ENCODE measurements at regions not wholly inside any gene's neighbourhood (a gene's known extent, or its start where the extent isn't known, plus 50 kb on each side); places are given as distances from the start of the nearest gene placed in this dataset.

DNA sequence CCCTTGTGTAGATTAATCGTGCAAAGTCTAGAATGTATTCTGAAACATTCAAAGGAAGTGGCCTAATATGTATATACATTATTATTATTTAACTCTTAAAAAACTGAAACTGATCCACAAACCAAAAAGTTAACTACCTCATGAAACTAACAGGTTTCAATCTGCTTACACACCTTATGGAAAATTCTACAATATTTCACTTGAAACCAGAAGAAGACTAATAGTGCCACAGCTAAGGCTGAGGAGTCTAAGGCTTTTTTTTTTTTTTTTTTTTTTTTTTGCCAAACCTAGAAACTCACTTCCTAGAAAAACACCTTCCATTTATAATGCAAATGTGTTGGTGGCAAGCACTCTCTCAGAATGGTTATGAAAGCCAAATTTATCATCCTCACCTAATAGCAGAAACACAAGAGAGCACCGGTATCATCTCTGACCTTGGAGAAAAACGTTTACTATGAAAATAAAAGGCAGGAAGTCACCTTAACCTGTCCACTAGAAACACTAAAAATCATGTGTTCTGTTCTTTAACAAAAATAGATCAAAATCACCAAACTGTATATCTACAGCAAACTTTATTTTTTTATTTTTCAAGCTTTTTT lies 586.1 kb downstream of the FRK start:
- no peak for TF ChIP-seq POLR2A (IDR thresholded peaks at IDR 0.05; ENCODE audit: low read depth, low read length)
- TF ChIP-seq, protein P1, sequence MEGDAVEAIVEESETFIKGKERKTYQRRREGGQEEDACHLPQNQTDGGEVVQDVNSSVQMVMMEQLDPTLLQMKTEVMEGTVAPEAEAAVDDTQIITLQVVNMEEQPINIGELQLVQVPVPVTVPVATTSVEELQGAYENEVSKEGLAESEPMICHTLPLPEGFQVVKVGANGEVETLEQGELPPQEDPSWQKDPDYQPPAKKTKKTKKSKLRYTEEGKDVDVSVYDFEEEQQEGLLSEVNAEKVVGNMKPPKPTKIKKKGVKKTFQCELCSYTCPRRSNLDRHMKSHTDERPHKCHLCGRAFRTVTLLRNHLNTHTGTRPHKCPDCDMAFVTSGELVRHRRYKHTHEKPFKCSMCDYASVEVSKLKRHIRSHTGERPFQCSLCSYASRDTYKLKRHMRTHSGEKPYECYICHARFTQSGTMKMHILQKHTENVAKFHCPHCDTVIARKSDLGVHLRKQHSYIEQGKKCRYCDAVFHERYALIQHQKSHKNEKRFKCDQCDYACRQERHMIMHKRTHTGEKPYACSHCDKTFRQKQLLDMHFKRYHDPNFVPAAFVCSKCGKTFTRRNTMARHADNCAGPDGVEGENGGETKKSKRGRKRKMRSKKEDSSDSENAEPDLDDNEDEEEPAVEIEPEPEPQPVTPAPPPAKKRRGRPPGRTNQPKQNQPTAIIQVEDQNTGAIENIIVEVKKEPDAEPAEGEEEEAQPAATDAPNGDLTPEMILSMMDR (IDR thresholded peaks at IDR 0.05; ENCODE audit: extremely low read depth in 1 of 2, insufficient read depth in 1 of 2, low read depth in 1 of 2, low read length in 2 of 2): no peak
